Ramos (cell line): ENCODE measurements at regions not wholly inside any gene's neighbourhood (a gene's known extent, or its start where the extent isn't known, plus 50 kb on each side); places are given as distances from the start of the nearest gene placed in this dataset.

Experiments used
- in situ Hi-C: fragments of 300-500 bp; cut with MboI; formaldehyde crosslinking; loops from one replicate; pipeline ENCODE4 v1.14.3; 2022; ENCODE audit warnings: low sequenced_read_pairs; ENCODE audit not compliant: unreplicated experiment

DNA sequence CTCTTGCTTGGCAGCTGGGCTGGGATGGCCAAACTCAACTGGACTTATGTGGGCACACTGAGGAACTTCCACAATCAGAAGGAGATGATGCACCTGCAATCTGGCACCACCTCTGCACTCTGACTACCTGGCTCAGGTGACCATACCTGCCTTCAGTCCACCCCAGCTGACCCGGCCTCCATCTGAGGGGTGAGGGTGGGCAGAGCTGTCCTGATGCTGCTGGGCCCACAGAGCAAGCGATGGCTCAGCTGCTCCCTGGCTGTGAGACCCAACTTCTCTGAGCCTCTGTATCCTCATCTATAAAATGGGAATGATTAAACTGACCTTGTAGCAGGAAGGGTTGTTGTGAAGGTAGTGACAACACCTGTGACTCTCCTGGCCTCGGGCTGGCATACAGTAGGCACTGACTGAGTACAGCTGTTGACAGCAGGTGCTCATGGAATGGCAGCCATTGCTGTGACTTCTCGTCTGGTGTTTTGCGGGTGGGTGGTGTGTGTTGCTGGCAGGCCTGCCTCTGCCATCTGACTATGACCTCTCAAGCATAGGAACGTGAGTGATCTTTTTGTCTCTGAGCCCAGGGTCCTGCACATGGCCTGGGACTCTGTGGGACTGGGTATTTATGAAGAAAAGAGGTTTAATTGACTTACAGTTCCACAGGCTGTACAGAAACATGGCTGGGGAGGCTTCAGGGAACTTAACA is 438.5 kb downstream of the PTPRU start:
- in situ Hi-C loops, result no loop called here

DNA sequence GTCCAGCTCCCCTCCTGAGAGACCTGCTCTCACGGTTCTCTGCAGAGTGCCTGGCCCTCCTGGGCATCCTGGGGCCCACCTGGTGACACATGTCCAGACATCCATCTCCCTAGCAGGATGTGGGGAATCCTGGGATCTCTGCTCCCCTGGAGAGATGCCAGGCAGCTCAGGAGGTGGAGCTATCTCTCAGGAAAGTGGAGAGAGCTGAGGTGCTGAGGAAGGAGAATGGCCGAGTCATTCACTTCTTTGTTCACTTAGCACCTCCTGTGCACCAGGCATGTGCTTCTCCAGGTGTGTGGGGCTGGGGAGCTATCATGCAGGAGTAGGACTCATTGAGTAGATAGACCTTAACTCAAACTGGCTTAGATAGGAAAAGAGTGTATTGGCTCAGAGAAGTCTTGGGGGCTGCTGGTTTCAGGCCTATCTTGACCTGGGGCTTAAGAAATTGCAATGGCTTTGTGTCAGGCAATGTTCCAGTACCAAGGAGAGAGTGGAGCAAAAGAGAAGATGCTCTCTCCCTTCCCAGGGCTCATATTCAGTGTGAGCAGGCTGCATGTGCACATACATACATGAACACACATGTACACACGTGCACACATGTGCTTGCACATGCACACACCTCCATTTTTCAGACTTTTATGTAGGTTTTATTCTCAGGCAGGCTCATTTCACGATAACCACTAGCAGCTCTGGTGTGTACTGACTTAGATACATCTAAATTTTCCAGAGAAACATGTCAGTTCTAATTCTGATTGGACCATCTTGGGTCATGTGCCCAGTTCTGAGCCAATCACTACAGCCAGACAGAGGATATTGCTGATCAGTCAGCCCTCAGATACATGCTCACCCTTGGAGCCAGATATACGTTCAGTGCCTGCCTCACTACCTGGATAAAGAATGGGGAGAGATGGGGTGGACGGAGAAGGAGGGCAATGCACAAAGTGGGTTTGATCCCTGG is 437.6 kb downstream of the PTPRU start:
- in situ Hi-C loops, result no loop called here

DNA sequence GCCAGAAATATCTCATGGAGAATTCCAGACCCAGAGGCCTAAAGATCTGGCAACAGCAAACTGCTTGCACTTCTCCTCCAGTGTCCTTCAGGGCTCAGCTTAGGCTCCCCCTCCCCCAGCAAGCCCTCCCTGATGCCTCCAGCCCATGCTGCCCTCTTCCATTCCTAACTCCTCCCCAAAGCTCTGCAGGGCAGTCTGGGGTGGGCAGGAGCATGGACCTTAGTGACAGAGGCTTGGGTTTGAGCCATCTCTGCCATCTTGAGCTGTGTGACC is 436.8 kb downstream of the PTPRU start:
- in situ Hi-C loops, result no loop called here

DNA sequence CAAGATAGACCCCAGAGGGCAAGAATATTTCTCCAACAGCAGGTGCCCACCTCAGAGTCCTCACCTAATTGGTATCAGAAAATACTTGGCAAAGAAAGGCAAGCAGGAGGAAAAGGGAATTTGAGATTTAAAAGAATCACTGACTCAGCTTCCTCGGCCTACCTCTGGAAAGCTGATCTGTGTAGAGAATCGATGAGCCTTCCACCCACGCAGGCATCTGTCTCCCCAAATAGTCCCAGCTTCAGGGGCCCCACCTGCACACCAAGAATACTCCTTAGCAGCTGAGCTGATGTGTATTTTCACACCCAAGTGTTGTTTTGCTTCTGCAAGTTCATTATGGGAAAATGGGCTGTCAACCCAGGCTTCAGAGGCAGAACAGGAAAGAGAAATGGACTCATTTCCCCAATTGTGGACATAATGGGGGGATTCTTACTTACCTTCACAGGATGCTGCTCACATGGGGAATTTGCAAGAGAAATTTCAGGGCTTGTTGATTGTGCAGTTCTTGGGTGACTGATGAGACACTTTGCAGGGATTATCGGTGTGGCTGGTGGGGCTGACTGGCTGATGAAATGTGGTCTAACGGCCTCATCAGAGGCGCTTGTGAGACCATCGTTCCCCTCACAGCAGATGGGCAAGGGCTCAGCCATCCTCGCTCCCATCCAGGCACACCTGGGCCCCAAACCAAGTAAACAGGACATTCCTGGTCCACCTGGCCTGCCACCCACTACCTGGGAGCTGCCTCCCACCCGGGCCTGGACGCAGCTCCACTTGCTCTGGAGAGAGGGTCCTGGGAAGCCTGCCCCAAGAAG is 436.3 kb downstream of the PTPRU start:
- in situ Hi-C loops, result no loop called here

DNA sequence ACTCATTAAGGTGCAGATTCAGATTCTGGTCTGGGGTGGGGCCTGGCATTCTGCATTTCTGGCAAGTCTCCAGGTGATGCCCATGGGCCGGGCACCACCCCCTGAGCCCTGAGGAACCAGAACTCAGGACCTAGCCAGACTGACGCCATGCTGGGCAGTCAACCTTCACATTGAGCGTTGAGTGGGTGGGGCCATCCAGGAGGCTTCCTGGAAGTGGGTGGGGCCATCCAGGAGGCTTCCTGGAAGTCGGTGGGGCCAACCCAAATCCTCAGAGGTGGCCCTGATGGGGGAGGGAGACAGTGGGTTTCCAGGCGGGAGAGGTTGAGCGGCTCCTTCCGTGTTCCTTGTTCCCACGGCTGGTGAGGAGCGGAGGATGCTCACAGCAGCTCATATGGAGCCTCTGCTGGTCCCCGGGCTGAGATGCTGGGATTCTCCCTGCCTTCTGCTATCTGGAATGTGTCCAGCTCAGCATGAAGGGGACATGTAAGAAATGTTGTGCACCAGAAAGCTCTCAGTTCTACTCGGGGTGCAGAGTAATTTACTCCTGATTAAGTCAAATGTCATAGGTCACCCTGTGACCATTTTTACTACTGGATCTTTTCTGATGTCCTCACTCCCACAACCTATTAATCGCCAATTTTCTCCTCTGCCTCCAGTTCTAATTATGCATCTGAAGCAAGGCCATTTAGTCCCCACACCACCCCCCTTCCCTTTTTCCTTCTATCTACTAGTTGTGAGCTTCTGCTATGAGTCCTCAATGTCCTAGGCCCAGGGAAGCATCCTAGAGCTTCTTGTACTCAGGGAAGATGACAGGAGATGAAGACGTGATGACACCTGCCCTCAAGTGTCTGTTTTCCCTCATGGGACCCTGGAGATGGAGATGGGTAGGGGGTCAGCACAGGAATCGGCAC is 435.4 kb downstream of the PTPRU start:
- in situ Hi-C loops, result no loop called here

DNA sequence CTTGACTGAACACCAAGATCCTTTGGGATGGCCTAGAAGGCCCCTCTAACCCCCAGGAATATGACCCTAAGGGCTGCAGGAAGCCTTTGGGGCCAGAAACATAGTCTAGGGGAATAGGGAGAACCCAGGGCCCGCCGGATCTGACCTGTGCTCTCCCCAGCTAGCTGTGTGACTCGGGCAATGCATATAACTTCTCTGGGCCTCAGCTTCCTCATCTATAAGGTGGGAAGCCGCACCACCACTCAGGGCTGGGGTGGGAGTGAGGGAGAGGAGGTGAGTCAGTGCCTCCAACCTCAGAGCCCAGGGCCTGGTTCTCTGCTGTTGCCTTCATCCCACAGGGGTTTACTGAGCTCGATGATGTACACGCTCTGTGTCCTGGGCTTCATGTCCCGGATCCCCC is 434.4 kb downstream of the PTPRU start:
- in situ Hi-C loops, result no loop called here

DNA sequence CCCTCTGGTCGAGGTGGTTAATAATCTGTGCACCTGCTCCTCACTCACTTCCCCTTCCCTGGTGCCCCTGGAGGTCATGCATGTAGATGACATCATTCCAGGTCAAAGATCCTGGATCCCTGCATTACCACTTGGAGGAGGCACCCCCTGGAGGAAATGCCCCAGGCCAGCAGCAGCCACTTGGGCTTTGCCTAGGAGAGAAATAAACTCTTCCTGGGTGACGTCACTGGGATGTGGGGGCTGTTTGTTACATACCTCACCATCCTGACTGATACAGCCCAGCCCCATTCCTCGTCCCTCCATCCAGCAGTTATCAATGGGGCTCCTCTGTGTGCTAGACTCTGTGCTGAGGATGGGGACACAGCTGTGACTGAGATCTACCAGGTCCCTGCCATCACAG is 433.6 kb downstream of the PTPRU start:
- in situ Hi-C loops, result no loop called here

DNA sequence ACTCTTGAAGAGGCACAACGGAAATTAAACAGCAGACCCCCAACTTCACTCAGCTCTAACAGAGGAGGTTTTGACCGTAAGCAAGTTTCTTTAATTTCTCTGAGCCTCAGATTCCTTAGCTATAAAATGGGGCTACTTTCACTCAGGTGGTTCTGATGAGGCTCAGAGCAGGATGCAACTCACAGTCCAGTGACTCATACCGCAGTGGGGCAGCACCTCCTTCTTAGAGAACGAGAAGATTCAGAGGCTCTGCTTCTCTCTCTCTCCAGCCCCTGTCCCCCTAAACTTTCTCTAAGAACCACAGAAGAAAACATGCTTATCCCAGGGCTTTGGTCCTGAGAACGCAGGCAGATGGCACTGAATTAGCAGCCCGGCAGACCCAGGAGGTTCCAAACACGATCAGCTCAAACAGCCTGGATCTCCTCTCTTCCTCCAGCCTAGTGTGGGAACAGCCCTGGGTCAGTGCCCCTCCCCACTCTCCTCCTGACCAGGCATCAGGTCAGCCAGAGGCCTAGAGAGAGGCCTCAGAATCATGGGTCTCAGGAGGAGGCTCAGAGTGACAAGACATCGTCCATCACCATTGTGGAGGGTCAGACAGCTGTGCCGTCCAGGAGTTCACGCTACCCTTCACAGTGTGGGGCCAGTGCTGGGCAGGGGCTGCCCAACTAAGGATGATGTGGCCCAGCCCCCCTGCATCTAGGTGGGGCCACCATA is 433.0 kb downstream of the PTPRU start:
- in situ Hi-C loops, result no loop called here

DNA sequence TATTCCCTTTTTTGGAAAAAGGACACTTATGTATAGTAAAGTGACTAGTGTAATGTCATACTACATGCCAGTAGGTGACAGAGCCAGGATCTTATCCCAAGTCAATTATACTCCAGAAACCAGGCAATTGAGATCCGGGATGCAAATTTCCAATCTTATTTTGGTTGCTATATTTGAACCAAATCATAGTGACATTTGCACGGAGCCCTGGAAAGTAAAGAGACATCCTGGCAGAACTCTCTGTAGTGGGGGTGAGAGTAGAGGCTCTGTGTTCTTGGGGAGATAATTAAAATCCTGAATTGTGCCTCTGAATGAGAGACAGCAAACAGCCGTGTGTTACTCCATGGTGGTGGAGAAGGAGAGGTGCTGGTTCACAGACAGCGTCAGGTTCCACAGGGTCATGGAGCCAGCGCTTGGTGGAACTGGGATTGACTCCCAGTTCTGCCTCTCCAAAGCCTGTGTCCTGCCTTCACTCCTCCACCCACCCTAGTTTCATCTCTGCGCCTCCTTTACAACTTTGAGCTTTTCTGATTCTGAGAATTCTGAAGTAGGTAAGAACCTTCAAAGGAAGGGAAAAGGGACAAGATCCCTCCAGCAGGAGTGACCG is 432.3 kb downstream of the PTPRU start:
- in situ Hi-C loops, result no loop called here

DNA sequence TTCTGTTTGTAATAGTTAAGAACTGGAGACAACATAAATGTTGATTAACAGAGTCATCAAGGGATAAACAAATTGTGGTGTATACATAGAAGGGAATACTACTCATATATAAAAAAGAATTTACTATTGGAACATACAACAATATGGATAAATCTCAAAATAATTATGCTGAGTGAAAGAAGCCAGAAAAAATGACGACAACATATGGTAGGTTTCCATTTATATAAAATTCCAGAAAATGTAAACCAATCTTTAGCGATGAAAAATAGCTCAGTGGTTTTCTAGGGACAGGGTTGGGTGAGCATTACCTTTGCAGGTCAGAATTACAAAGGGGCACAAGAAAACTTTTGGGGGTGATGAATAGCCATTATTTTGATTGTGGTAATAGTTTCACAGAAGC is 431.6 kb downstream of the PTPRU start:
- in situ Hi-C loops, result no loop called here

DNA sequence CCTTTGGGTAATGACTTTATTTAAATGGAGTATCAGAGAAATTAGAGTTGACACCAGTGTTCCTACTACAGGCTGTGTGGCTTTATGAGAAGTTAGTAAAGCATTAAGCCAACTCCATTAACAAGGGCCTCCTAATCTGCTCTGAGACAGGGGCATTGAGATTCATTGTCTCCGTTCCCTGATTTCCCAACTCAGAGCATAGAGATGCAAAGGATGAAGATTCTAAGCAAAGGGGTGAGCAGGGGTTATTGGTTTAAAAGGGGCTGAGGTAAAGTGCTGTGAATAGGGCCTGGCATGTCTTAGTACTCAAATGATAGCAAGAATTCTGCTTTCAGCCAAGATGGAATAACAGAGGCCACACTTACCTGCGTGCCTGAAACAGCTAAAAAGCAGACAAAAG is 428.4 kb downstream of the PTPRU start:
- in situ Hi-C loops, result no loop called here

DNA sequence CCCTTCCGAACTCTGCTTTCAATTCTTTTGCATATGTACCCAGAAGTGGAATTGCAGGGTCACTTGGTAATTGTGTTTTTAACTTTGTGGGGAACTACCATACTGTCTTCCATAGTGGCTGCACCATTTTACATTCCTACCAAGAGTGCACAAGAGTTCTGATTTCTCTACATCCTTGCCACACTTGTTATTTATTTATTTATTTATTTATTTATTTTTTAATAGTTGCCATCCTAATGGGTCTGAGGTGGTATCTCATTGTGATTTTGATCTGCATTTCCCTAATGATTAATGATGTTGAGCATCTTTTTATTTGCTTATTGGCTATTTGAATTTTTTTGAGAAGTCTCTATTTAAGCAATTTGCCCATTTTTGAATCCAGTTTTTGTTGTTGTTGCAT is 422.4 kb downstream of the PTPRU start:
- in situ Hi-C loops, result no loop called here

DNA sequence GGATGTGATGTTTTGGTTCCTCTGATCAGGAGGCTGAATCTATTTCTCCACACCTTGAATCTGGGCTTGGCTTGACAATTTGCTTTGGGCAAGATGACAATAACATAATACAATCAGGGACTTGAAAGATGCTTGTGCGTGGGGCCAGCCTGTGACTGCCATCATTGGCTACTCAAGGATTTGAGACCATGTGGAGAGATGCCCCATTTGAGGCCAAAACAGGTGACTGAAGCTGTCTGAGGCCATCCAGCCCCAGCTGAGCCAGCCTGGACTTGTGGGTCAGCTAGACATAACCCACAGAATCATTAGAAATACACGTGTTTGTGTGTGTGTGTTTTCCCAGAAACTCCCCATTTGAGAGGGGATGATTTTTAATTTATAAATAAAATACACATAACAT is 421.5 kb downstream of the PTPRU start:
- in situ Hi-C loops, result no loop called here

DNA sequence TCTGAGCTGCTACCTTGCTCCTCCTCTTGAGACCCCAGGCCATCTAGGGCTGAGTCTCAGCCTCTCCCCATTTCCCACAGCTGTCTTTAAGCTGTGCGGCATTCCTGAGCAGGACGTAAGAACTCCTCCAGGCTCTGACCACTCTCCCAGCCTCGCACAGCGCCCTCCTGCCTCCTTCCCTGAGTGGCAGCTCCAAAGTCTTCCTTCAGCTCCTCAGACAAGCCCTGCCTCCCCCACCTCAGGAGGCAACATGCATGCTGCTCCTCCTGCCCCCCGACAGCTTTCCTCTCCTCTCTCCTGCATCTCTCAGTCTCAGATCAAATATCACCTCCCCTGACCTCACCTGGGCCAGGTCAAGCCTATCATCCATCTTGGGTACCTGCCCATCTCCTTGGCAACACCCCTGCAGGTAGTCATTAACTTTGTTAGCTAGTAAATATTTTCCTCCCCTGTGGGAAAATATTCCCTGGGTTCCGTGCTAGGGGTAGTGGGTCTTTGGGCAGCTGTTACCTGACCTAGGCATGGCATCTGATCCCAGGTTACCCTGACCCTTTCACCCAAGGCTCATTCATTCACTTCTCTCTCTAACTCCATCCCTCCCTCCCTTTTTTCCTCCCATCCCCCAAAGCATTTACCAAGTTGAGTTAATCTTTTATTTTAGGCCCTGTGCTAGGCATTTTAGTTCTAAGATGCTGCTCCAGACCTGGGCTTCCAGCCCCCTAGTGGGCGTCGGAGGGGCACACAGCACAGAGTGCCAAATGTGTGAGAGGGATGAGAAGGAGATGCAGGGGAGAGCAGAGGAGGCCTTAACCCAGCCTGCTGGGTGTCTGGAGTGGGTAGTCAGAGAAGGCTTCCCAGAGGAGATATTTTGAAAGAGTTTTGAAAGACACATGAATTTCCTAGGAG is 419.9 kb downstream of the PTPRU start:
- in situ Hi-C loops, result no loop called here

DNA sequence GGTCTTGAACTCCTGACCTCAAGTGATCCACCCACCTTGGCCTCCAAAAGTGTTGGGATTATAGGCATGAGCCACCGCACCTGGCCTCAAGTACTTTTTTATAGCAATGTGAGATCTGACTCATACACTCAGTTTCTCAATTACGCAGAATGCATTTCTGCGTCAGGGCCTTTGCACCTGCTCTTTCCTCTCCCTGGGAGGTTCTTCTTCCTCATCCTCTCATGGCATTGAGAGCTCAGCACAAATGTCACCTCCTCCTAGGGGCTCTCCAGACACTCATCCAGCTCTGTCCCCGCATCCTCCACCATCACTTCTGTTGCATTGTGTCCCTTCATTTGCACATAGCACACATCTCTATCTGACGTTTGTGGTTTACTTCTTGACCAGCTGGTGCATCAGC is 418.8 kb downstream of the PTPRU start:
- in situ Hi-C loops, result no loop called here

DNA sequence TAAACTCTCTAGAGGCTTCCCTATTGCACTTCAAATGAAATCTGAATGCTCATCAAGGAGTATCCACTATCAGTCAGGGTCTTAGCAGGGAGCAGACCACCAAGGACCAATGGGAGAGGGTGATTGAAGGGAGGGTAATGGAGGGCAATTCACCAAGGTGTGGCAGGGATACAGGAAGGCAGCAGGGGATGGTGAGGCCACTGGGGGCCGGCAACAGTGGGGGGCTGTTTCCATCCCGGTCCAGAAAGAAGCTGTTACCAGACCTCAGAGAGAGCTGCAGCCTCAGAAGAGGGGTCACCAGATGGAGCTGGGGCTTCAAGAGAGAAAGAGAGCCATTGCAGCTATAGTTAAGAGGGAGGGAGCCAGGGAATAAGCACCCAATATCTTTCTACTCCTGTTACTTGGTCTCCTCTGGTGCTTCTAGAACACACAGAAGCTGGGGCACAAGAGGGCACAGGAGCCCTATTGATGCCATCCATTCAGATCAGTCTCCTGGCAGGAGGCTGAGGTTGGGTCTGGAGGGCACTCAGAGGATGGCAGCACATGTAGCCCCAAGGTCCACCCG is 417.6 kb downstream of the PTPRU start:
- in situ Hi-C loops, result no loop called here

DNA sequence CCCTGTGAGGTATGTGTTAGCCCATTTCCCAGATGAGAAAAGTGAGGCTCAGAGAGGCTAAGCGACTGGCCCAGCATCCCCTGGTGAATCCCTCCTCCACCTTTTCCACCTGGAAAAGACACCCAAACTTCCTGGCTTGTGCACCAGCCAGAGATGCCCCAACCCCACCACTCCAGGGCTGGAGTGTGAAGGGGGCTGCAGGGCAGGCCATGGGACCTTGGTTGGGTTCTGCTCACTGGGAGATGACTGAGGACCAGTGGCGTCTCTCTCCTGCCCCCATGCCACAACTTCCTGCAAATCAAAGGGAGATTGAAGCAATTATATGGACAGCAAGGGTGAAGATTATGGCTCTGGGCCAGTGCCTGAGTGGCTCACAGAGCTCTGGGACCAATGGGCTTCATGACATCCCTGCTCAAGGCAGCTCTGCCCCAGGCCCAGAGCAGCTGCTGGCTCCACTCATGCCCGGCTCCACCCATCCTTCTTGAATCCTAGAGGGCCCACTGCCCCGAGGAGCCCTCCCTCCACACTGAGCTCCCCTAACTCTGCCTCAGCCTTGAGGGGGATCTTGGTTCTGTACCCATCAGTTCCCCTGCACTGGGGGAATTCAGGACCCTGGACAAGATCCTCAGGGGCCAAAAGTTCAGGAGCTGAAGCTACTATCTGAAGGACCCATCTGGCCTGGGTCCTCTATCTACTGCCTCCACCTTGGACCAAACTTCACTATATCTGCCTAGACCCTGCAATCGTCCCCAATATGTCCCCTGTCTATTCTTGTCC is 416.9 kb downstream of the PTPRU start:
- in situ Hi-C loops, result no loop called here
